Natural killer cell (primary cell): ENCODE measurements at regions not wholly inside any gene's neighbourhood (a gene's known extent, or its start where the extent isn't known, plus 50 kb on each side); places are given as distances from the start of the nearest gene placed in this dataset.

Experiments used
- ATAC-seq, 3 donors: fragments of 150-1000 bp in 2 of 3; fragments of 200-7000 bp in 1 of 3; cut with Tn5 transposase; 1 replicate in 1 of 3; 2 replicates in 2 of 3; pipeline ENCODE4 v1.10.0; 2021; ENCODE audit warnings: mild to moderate bottlenecking in 2 of 3, moderate library complexity in 2 of 3
- DNase-seq, 2 donors: peaks; one replicate each; pipeline versions ENCODE4 v3.0.0 to v3.0.0-alpha.2; 2013 to 2021; ENCODE audit warnings: mixed read lengths in 1 of 2
- H3K27ac ChIP-seq: one replicate; pipeline ENCODE4 v1.5.1; 2013; ENCODE audit warnings: mild to moderate bottlenecking, low read length
- H3K27me3 ChIP-seq: one replicate; pipeline ENCODE4 v1.6.1; 2013; ENCODE audit warnings: low read length; ENCODE audit not compliant: control insufficient read depth, insufficient read depth
- H3K36me3 ChIP-seq: one replicate; pipeline ENCODE4 v1.6.1; 2013; ENCODE audit warnings: low read length; ENCODE audit not compliant: control insufficient read depth, insufficient read depth
- H3K4me1 ChIP-seq: one replicate; pipeline ENCODE4 v1.6.1; 2013; ENCODE audit warnings: low read length; ENCODE audit not compliant: control insufficient read depth, insufficient read depth
- H3K4me3 ChIP-seq: one replicate; pipeline ENCODE4 v1.5.1; 2013; ENCODE audit warnings: low read length
- H3K9me3 ChIP-seq: one replicate; pipeline ENCODE4 v1.6.1; 2013; ENCODE audit warnings: low read length; ENCODE audit not compliant: control insufficient read depth, insufficient read depth
- H3K27ac Mint-ChIP-seq, 2 donors: one replicate each; pipeline ENCODE4 v1.8.0; 2022; ENCODE audit warnings: mild to moderate bottlenecking in 2 of 2, mixed read lengths in 2 of 2, moderate library complexity in 1 of 2
- H3K27me3 Mint-ChIP-seq, 2 donors: one replicate each; pipeline ENCODE4 v1.8.0; 2022; ENCODE audit warnings: low read depth in 2 of 2, mixed read lengths in 2 of 2
- H3K36me3 Mint-ChIP-seq: one replicate; pipeline ENCODE4 v1.8.0; 2022; ENCODE audit warnings: mixed read lengths
- H3K4me1 Mint-ChIP-seq, 2 donors: one replicate each; pipeline ENCODE4 v1.8.0; 2022; ENCODE audit warnings: mixed read lengths in 2 of 2
- H3K4me3 Mint-ChIP-seq: one replicate; pipeline ENCODE4 v1.8.0; 2022; ENCODE audit warnings: mild to moderate bottlenecking, moderate library complexity, mixed read lengths
- H3K9me3 Mint-ChIP-seq, 2 donors: one replicate each; pipeline ENCODE4 v1.8.0; 2022; ENCODE audit warnings: mixed read lengths in 2 of 2
- CTCF ChIP-seq: fragments of 200-600 bp; IDR thresholded peaks from one replicate; pipeline ENCODE4 v1.8.0; 2022; ENCODE audit warnings: antibody characterized with exemption
- WGBS: methylation state at CpG from one replicate; pipeline ENCODE4 v1.1.7; 2013; ENCODE audit warnings: missing lambda C conversion rate; ENCODE audit not compliant: insufficient coverage; 5-methylcytosine and 5-hydroxymethylcytosine counted together
- intact Hi-C: fragments of 100-400 bp; cut with micrococcal nuclease; formaldehyde crosslinking; loops from one replicate; pipeline ENCODE4 v1.14.2; 2022

- Mint-ChIP-seq H3K27me3 (no peaks in the 10 kb centered on the region), H3K4me3 (no peak overlapping the region), H3K36me3 (no peaks in the 10 kb centered on the region), H3K27ac (no peak overlapping the region), H3K4me1 (no peaks in the 10 kb centered on the region), H3K9me3 (no peaks in the 10 kb centered on the region)
- no peak overlapping the region for H3K27ac ChIP-seq
- H3K9me3 ChIP-seq = no peaks in the 10 kb centered on the region
- intact Hi-C loops = no loop called here
- no peak overlapping the region for H3K4me3 ChIP-seq
- DNase-seq (no peak), ATAC-seq (no peak)
- no peak for TF ChIP-seq CTCF
- WGBS = 90% methylated on average over 3 of the region's 3 CpGs
- no peaks in the 10 kb centered on the region for H3K4me1 ChIP-seq
- H3K27me3 ChIP-seq = no peaks in the 10 kb centered on the region
- H3K36me3 ChIP-seq = no peaks in the 10 kb centered on the region
Measured at GRCh38 chrX:102043380-102043779, 82.1 kb upstream of the TCEAL2 start.

GRCh38 chrX:102042372-102043325 lies 82.8 kb upstream of the TCEAL2 start:
- H3K4me3 ChIP-seq = no peak overlapping the region
- intact Hi-C loops = no loop called here
- WGBS = 82% methylated on average over 6 of the region's 7 CpGs

GRCh38 chrX:102029026-102029425 lies 96.5 kb upstream of the TCEAL2 start:
- Mint-ChIP-seq H3K4me1 (no peaks in the 10 kb centered on the region), H3K36me3 (no peaks in the 10 kb centered on the region), H3K4me3 (no peak overlapping the region), H3K9me3 (peaks cover 6 to 10% of the 10 kb centered on the region in 2 donors), H3K27ac (no peak overlapping the region), H3K27me3 (no peaks in the 10 kb centered on the region)
- Histone ChIP-seq H3K4me1 (no peaks in the 10 kb centered on the region), H3K27ac (no peak overlapping the region), H3K27me3 (no peaks in the 10 kb centered on the region), H3K36me3 (no peaks in the 10 kb centered on the region), H3K9me3 (no peaks in the 10 kb centered on the region), H3K4me3 (no peak overlapping the region)
- DNase-seq (no peak), ATAC-seq (no peak)
- 79% methylated on average over 2 of the region's 2 CpGs for WGBS
- TF ChIP-seq CTCF = no peak
- intact Hi-C loops = no loop called here

More at GRCh38 chrX:102042372-102043325, 82.8 kb upstream of the TCEAL2 start:
- H3K36me3 Mint-ChIP-seq = no peaks in the 10 kb centered on the region
- no peaks in the 10 kb centered on the region for H3K27me3 Mint-ChIP-seq
- H3K27ac Mint-ChIP-seq = no peak overlapping the region
- no peak for DNase-seq
- no peaks in the 10 kb centered on the region for H3K27me3 ChIP-seq
- H3K36me3 ChIP-seq = no peaks in the 10 kb centered on the region
- H3K9me3 ChIP-seq = no peaks in the 10 kb centered on the region
- no peak for ATAC-seq
- no peak overlapping the region for H3K27ac ChIP-seq
- H3K9me3 Mint-ChIP-seq = no peaks in the 10 kb centered on the region
- H3K4me1 Mint-ChIP-seq = no peaks in the 10 kb centered on the region
- H3K4me3 Mint-ChIP-seq = no peak overlapping the region
- no peak for TF ChIP-seq CTCF
- H3K4me1 ChIP-seq = no peaks in the 10 kb centered on the region
